ENCODE measurements at regions not wholly inside any gene's neighbourhood (a gene's known extent, or its start where the extent isn't known, plus 50 kb on each side); places are given as distances from the start of the nearest gene placed in this dataset.

- TF ChIP-seq CTCF (IDR thresholded peaks at IDR 0.05) = no peak
- no peak for TF ChIP-seq EZH2 (IDR thresholded peaks at IDR 0.05)
- no peak for TF ChIP-seq EZH2phosphoT487 (IDR thresholded peaks at IDR 0.05)
These were observed 111.4 kb upstream of the NAP1L1 start for GRCh38 chr12:76195920-76196319.
